ENCODE measurements at regions not wholly inside any gene's neighbourhood (a gene's known extent, or its start where the extent isn't known, plus 50 kb on each side); places are given as distances from the start of the nearest gene placed in this dataset.

DNA sequence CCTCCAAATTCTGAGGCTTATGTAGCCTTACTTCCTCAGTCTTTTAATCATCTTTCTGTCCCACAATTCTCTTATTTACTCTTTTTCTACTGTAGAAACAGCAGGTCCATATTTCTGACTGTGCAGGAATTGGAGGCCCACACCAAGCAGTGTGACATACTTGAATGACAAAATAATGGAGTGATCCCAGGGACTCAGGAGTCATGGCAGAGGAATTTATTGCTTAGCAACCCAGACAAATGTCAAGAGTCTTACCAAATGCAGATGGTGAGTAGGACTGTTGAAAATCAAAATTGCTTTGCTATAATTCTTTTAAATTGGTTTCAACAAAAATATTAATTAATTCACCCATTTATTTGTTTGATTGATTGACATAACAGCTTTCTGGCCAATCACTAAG lies 59.9 kb downstream of the HTR1B start:
- peak; percentile 71 for DNase-seq (ENCODE audit: low read depth)

- no peak for DNase-seq (ENCODE audit: low read depth)
Observed at GRCh38 chr6:77401231-77401630, 62.1 kb downstream of the HTR1B start.

- DNase-seq (ENCODE audit: low read depth), result no peak
Observed at GRCh38 chr6:77397561-77397960, 65.7 kb downstream of the HTR1B start.

DNA sequence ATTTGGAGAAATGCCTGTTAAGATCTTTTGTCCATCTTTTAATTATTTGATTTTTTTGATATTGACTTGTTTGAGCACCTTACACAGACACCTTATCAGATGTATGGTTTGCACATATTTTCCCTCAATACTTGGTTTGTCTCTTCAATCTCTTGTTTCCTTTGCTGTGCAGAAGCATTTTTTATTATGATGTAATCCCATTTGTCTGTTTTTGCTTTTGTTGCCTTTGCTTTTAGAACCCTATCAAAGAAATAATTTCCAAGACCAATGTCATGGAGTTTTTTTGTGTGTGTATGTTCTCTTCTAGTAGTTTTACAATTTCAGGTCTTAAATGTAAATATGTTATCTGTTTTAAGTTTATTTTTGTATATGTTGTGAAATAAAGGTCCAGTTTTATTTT lies 73.9 kb downstream of the HTR1B start:
- DNase-seq (ENCODE audit: low read depth), result no peak

DNA sequence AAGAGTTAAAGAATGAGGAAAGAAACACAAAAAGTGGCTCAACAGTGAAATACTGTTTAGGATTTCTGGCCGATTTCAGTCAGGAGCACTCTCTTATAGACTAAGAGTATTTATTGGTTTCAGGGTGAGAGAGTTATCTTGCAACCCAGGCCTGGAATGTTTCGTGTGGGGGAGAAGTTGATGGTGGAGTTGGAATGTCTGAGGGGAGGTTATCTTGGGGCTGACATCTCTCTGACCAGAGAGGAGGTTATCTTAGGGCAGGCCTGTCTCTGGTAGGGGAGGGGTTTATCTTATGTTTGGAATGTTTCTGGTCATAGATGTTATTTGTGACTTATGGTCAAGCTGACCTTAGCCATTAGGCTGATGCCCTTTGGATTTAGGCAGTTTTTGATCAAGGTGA lies 80.3 kb downstream of the HTR1B start:
- DNase-seq (ENCODE audit: low read depth), result no peak

- DNase-seq (ENCODE audit: low read depth), result no peak
Observed at GRCh38 chr6:77373955-77374354, 89.3 kb downstream of the HTR1B start.

DNA sequence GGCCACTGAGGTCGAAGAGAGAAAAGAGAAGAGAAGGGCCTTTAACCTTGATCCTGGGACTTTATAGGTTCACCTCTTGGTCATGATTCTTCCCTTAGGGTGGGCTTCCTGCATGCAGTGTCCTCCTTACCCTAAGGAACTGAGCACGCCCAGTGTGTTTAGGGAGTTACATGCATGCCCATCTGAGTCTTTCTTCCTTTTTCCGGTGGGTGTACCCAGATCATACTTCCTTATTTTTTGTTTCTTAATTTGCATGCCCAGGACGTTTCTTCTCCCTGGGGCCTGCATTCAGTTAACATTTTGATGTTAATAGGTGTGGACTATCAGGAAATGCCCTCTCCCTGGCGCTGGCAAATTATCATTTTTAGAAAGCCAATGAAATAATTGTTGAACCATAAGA lies 91.5 kb downstream of the HTR1B start:
- no peak for DNase-seq (ENCODE audit: low read depth)

- DNase-seq (ENCODE audit: low read depth), result no peak
Observed at GRCh38 chr6:77368660-77369313, 94.5 kb downstream of the HTR1B start.

DNA sequence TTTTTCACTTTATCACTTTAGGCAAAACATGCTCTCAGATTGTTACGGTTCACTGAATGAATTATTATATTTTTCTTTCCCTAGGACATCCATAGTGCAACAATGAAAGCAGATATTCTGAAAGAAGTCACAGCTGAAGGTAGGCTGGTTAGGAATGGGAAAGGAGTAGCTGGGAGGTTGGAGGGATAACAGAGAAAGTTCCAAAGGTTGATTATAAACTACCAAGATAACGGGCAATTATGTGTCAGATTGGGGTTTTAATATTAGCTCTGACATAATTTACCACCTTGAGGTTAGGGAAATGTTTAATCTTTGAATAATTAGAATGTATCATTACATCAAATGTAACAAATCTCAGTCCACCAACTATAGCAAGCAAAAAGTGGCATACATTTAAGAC lies 96.5 kb downstream of the HTR1B start:
- DNase-seq (ENCODE audit: low read depth), result no peak

GRCh38 chr6:77363702-77364101 lies 99.6 kb downstream of the HTR1B start:
- no peak for DNase-seq (ENCODE audit: low read depth)

GRCh38 chr6:77362055-77362454 lies 101.2 kb downstream of the HTR1B start:
- no peak for DNase-seq (ENCODE audit: low read depth)

- peak; percentile 4 for DNase-seq (ENCODE audit: low read depth)
Observed at GRCh38 chr6:77361018-77361417, 102.3 kb downstream of the HTR1B start.

DNA sequence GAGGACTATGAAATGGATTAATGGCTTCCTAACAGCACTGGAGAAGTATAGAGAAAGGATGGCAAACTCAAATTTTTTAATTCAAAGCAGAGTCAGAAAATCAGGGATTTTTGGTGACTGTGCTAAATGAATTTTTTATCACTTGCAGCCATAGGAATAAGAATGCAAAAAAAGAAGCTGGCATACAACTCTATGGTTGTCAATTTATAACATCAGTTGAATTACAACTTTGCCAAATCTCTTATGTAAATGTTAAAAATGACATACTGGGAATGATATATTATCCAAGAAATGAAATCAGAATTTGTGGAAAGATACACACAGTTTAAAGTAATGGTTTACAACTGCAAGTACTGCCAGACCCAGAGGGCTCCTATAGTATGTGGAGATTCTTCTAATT lies 106.5 kb downstream of the HTR1B start:
- no peak for DNase-seq (ENCODE audit: low read depth)

DNA sequence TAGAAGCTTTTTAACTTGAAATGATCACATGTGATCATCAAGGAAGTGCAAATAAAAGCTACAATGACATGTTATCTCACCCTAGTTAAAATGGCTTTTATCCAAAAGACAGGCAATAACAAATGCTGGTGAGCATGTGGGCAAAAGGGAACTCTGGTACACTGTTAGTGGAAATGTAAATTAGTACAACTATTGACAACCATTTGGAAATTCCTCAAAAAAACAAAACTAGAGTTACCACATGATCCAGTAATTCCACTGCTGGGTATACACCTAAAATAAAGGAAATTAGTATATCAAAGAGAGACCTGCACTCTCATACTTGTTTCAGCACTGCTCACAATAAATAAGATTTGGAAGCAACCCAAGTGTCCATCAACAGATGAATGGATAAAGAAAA lies 108.7 kb downstream of the HTR1B start:
- no peak for DNase-seq (ENCODE audit: low read depth)

DNA sequence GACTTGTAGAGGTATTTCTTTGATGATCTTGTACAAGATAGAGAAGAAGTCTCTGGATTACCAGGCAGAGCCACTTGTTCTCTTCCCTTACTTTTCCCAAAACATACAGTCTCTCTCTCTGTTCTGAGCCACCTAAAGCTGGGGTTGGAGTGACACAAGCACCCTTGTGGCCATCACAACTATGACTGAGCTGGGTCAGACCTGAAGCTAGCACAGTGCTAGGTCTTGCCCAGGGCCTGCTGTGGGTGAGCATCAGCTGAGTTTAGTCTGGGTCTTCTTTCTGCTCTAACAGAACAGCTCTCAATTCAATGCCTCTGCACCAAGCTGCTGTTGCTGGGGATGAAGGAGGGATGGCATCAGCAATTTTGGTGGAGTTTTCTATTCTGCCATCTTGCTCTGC lies 110.2 kb downstream of the HTR1B start:
- DNase-seq (ENCODE audit: low read depth), result no peak

DNA sequence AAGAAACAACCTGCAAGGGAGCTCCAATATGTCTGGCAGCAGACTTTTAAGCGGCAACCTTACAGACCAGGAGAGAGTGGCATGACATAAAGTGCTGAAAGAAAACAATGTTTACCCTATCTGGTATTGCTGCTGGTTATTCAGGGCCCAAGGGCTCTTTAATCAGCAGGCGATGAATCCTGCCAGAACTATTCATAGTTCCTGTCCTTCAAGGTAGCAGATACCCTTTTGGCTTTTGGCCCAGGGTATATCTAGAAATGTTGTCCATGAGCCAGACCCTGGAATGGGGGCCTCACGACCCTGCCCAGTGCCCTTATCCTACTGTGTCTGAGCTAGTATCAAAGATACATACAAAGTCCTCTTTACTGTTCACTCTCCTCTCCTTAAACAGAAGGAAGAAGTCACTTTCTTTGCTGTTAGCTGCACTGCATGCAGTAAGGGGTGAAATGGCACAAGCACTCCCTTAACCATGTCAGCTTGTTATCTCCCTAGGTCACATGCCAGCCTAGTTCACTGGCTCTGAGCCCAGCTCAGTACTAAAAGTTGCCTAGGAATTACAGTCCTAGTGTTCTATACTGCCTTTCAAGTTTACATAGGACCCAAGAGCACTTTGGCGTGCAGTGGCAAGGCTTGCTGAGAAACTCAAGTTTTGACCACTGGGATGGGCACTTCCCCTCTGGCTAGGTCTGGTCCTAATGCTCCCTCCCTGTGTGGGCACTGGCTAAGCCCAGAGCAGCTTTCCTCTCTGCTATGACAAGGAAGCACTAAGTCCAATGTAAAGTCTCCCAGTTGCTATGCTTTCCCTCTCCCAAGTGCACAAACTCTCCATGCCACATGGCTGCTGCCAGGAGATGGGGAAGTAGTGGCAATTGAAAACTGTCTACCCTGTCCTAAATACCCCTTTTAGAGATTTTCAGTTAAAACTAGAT lies 122.0 kb downstream of the HTR1B start:
- DNase-seq (ENCODE audit: low read depth), result no peak

GRCh38 chr6:77340331-77340730 lies 123.0 kb downstream of the HTR1B start:
- DNase-seq (ENCODE audit: low read depth), result no peak

- DNase-seq (ENCODE audit: low read depth), result no peak
Observed at GRCh38 chr6:77339926-77340325, 123.4 kb downstream of the HTR1B start.

DNA sequence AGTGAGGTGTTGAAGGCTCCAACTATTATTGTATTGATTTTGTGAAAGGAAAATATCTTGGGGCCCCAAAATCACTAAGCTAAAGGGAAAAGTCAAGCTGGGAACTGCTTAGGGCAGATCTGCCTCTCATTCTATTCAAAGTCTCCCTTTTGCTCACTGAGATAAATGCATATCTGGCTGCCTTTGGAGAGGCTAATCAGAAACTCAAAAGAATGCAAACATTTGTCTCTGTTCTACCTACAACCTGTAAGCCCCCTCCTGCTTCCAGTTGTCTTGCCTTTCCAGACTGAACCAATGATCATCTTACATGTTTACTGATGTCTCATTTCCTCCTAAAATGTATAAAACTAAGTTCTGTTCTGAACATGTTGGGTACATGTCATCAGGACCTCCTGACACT lies 125.9 kb downstream of the HTR1B start:
- no peak for DNase-seq (ENCODE audit: low read depth)

DNA sequence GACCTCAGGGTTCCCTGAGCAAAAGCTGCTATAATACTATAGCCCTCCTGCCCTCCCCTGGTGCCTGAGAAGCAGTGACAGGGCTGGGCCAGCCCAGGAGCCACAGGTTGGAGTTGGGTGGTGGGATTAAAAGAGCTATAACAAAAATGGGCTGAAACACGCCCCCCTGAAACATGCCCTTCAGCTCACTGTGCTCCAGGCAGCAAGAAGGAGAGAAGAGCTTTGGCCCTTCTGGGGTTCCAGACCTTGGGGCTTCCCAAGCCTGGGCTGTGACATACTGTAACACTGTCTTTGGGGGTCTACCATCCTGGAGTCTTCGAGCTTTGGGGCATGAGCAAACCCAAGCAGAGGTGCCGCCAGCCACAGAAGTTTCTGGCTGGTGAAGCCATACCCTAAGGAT lies 129.2 kb downstream of the HTR1B start:
- DNase-seq (ENCODE audit: low read depth), result no peak

DNA sequence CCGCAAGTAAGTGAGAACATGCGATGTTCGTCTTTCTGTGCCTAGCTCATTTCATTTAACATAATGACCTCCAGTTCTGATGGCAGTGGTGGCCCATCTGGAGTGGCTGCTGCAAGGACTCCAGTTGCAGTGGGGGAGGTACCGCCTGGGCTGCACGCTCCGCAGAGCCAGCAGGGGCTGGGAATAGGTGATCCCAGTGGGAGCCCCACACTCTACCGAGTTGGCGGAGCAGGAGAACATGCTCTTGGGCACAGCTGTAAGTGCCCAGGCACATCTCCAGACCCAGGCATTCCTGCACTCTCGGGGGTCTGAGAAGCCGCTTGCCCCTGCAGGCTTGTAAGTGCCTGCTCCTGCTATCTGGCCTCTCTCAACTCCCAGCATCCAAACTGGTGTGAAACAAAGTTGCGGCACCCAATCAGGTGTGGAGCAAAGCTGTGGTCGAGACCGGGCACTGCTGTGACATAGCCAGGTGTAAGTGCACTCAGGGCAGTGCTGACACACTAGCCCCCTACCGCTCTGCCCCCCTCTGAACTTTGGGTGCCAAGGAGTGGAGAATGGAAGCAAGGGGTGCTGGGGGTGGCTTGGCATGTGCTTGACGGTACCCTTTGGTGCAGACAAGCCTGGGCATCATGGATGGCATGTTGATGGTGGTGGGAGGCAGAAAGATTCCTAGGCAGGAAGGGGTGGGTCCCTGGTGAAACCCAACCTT lies 130.2 kb downstream of the HTR1B start:
- DNase-seq (ENCODE audit: low read depth), result no peak

DNA sequence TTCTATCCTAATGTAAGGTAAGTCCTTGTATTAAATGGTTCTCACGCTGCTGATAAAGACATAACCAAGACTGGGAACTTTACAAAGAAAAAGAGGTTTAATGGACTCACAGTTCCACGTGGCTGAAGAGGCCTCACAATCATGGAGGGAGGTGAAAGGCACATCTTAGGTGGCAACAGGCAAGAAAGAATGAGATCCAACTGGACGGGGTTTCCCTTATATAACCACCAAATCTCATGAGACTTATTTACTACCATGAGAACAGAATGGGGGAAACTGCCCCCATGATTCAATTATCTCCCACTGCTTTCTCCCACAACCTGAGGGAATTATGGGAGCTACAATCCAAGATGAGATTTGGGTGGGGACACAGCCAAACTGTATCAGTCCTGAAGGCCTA lies 136.6 kb downstream of the HTR1B start:
- no peak for DNase-seq (ENCODE audit: low read depth)

- DNase-seq (ENCODE audit: low read depth), result no peak
Observed at GRCh38 chr6:77326029-77326428, 137.3 kb downstream of the HTR1B start.

All from LHCN-M2 (cell line).